A549 (cell line): ENCODE measurements at regions not wholly inside any gene's neighbourhood (a gene's known extent, or its start where the extent isn't known, plus 50 kb on each side); places are given as distances from the start of the nearest gene placed in this dataset.

Experiments
- ATOH8 ChIP-seq: fragments of 250-450 bp; sonication (Bioruptor Pico); IDR thresholded peaks from 2 replicates; pipeline ENCODE4 v1.5.0; 2020; ENCODE audit warnings: low read depth, mild to moderate bottlenecking, moderate library complexity
- CBX8 ChIP-seq: fragments of 200-600 bp; sonication (generic); IDR thresholded peaks from 2 replicates; pipeline ENCODE4 v1.6.1; 2016
- CEBPB ChIP-seq, 2 experiments: fragments of >200 bp in 1 of 2; sonication (Bioruptor Twin) in 1 of 2; formaldehyde crosslinking in 1 of 2; IDR thresholded peaks; 2 replicates each; pipeline ENCODE4 v1.6.1; 2012 to 2016
- ESRRA ChIP-seq: fragments of 150-350 bp; IDR thresholded peaks from 2 replicates; pipeline ENCODE4 v1.6.1; 2014; ENCODE audit warnings: mild to moderate bottlenecking, low read length, borderline replicate concordance
- HEYL ChIP-seq: fragments of 250-450 bp; sonication (Bioruptor Pico); IDR thresholded peaks from 2 replicates; pipeline ENCODE4 v1.8.0; 2021; ENCODE audit warnings: mild to moderate bottlenecking, moderate library complexity
- JUNB ChIP-seq: fragments of >200 bp; sonication (Bioruptor Twin); formaldehyde crosslinking; IDR thresholded peaks from 2 replicates; pipeline ENCODE4 v1.6.1; 2016
- MAX ChIP-seq: IDR thresholded peaks from 2 replicates; pipeline ENCODE4 v1.6.1; 2012
- MAZ ChIP-seq: fragments of 150-350 bp; IDR thresholded peaks from 2 replicates; pipeline ENCODE4 v1.6.1; 2014; ENCODE audit warnings: antibody characterized with exemption, low read depth, low read length, borderline replicate concordance
- POLR2A ChIP-seq: IDR thresholded peaks from 2 replicates; pipeline ENCODE4 v1.6.1; 2012; ENCODE audit warnings: mild to moderate bottlenecking, low read length
- POLR2AphosphoS2 ChIP-seq: conservative IDR thresholded peaks from 2 replicates; pipeline ENCODE4 v1.6.1; 2012; ENCODE audit warnings: low read length, improper control_type of control experiment, inconsistent platforms
- RFX5 ChIP-seq: fragments of 450-650 bp; IDR thresholded peaks from 2 replicates; pipeline ENCODE4 v1.7.1; 2014; ENCODE audit warnings: antibody characterized with exemption, mild to moderate bottlenecking, moderate library complexity
- TP53 ChIP-seq: fragments of 250-450 bp; sonication (Bioruptor Pico); IDR thresholded peaks from 2 replicates; pipeline ENCODE4 v1.5.0; 2021; ENCODE audit warnings: mild to moderate bottlenecking, moderate library complexity
- TF ChIP-seq, protein P1 (sequence below): fragments of 200-600 bp; sonication (generic); IDR thresholded peaks from 2 replicates; pipeline ENCODE4 v1.6.1; 2016; ENCODE audit warnings: antibody characterized with exemption, mild to moderate bottlenecking, moderate library complexity
- TF ChIP-seq, protein P2 (sequence below): fragments of >200 bp; sonication (Bioruptor Twin); formaldehyde crosslinking; IDR thresholded peaks from 3 replicates; pipeline ENCODE4 v1.5.1; 2016

DNA sequence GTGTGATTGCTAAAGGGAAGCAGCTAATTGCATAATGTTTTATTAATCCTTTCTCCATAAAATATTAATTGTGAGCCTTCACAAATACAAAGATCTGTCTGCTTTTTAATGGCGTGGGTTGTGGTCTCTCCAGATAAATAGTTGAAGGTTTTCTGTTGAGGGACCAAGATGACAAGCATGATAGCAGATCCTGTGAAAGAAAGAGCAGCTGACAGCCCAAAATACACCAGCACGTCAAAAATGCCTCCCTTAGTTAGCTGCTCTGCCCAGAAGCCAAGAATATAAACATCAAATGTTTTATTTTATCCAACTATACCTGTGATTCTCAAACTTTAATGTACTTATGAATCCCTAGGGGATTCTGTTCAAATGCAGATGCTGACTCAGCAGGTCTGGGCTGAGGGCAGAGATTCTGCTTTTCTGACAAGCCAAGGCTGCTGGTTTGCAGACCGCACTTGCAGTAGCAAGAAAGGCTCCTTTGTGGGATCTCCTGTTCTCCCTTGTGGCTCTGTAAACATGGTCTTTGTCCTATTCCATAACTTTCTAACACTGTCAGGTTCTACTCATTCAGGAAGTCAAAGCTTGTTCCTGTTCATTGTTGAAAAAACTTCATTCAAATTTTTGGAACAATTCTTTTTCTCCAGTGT, 119.1 kb upstream of the SLC25A36 start:
- TF ChIP-seq HEYL (CRISPR knock-in tag): no peak
- no peak for TF ChIP-seq POLR2A
- no peak for TF ChIP-seq CBX8
- no peak for TF ChIP-seq MAZ
- TF ChIP-seq, protein P1, sequence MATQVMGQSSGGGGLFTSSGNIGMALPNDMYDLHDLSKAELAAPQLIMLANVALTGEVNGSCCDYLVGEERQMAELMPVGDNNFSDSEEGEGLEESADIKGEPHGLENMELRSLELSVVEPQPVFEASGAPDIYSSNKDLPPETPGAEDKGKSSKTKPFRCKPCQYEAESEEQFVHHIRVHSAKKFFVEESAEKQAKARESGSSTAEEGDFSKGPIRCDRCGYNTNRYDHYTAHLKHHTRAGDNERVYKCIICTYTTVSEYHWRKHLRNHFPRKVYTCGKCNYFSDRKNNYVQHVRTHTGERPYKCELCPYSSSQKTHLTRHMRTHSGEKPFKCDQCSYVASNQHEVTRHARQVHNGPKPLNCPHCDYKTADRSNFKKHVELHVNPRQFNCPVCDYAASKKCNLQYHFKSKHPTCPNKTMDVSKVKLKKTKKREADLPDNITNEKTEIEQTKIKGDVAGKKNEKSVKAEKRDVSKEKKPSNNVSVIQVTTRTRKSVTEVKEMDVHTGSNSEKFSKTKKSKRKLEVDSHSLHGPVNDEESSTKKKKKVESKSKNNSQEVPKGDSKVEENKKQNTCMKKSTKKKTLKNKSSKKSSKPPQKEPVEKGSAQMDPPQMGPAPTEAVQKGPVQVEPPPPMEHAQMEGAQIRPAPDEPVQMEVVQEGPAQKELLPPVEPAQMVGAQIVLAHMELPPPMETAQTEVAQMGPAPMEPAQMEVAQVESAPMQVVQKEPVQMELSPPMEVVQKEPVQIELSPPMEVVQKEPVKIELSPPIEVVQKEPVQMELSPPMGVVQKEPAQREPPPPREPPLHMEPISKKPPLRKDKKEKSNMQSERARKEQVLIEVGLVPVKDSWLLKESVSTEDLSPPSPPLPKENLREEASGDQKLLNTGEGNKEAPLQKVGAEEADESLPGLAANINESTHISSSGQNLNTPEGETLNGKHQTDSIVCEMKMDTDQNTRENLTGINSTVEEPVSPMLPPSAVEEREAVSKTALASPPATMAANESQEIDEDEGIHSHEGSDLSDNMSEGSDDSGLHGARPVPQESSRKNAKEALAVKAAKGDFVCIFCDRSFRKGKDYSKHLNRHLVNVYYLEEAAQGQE: no peak
- TF ChIP-seq, protein P2, sequence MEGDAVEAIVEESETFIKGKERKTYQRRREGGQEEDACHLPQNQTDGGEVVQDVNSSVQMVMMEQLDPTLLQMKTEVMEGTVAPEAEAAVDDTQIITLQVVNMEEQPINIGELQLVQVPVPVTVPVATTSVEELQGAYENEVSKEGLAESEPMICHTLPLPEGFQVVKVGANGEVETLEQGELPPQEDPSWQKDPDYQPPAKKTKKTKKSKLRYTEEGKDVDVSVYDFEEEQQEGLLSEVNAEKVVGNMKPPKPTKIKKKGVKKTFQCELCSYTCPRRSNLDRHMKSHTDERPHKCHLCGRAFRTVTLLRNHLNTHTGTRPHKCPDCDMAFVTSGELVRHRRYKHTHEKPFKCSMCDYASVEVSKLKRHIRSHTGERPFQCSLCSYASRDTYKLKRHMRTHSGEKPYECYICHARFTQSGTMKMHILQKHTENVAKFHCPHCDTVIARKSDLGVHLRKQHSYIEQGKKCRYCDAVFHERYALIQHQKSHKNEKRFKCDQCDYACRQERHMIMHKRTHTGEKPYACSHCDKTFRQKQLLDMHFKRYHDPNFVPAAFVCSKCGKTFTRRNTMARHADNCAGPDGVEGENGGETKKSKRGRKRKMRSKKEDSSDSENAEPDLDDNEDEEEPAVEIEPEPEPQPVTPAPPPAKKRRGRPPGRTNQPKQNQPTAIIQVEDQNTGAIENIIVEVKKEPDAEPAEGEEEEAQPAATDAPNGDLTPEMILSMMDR: no peak
- TF ChIP-seq POLR2AphosphoS2: no peak
- TF ChIP-seq TP53: no peak
- no peak for TF ChIP-seq CEBPB (IDR thresholded peaks at IDR 0.05)
- no peak for TF ChIP-seq RFX5
- TF ChIP-seq MAX: no peak
- TF ChIP-seq ESRRA: no peak
- TF ChIP-seq JUNB: no peak
- TF ChIP-seq ATOH8: no peak
